Smooth muscle cell (in vitro differentiated cells): ENCODE measurements at regions not wholly inside any gene's neighbourhood (a gene's known extent, or its start where the extent isn't known, plus 50 kb on each side); places are given as distances from the start of the nearest gene placed in this dataset.

ENCODE experiments used
- DNase-seq: peaks from one replicate; lab custom pipeline; 2025; ENCODE audit not compliant: unreplicated experiment; lab: John Stamatoyannopoulos, UW
- H2AFZ ChIP-seq: fragments of 200-600 bp; sonication (generic); 2 replicates; pipeline ENCODE4 v1.6.0; 2016; ENCODE audit warnings: antibody characterized with exemption, low read depth, mild to moderate bottlenecking
- H3F3A ChIP-seq: fragments of 200-600 bp; sonication (generic); 2 replicates; pipeline ENCODE4 v1.6.0; 2017; ENCODE audit warnings: antibody characterized with exemption, low read depth
- H3K27ac ChIP-seq: fragments of 200-600 bp; sonication (generic); 2 replicates; pipeline ENCODE4 v1.5.1; 2016; ENCODE audit warnings: low read depth, mild to moderate bottlenecking
- H3K27me3 ChIP-seq: fragments of 200-600 bp; sonication (generic); 2 replicates; pipeline ENCODE4 v1.6.1; 2016; ENCODE audit warnings: low read depth, mild to moderate bottlenecking
- H3K36me3 ChIP-seq: fragments of 200-600 bp; sonication (generic); 2 replicates; pipeline ENCODE4 v1.5.1; 2016; ENCODE audit warnings: low read depth
- H3K4me1 ChIP-seq: fragments of 200-600 bp; sonication (generic); 2 replicates; pipeline ENCODE4 v1.5.1; 2016; ENCODE audit warnings: low read depth
- H3K4me2 ChIP-seq: fragments of 200-600 bp; sonication (generic); 2 replicates; pipeline ENCODE4 v1.6.0; 2016; ENCODE audit warnings: mild to moderate bottlenecking
- H3K4me3 ChIP-seq: fragments of 200-600 bp; sonication (generic); 2 replicates; pipeline ENCODE4 v1.5.1; 2016; ENCODE audit warnings: mild to moderate bottlenecking
- H3K79me2 ChIP-seq: fragments of 200-600 bp; sonication (generic); 2 replicates; pipeline ENCODE4 v1.6.0; 2016; ENCODE audit warnings: low read depth, mild to moderate bottlenecking
- H3K9ac ChIP-seq: fragments of 200-600 bp; sonication (generic); 2 replicates; pipeline ENCODE4 v1.6.0; 2016; ENCODE audit warnings: low read depth
- H3K9me3 ChIP-seq: fragments of 200-600 bp; sonication (generic); replicated peaks from 2 replicates; pipeline ENCODE4 v1.5.1; 2016; ENCODE audit warnings: low read depth
- H4K20me1 ChIP-seq: fragments of 200-600 bp; sonication (generic); 2 replicates; pipeline ENCODE4 v1.6.0; 2016; ENCODE audit warnings: low read depth
- WGBS: methylation state at CpG from one replicate; pipeline ENCODE4 v1.1.7; 2016; ENCODE audit warnings: low lambda C conversion rate; 5-methylcytosine and 5-hydroxymethylcytosine counted together
- TF ChIP-seq, protein P1 (sequence below): fragments of 200-600 bp; sonication (generic); IDR thresholded peaks from 2 replicates; pipeline ENCODE4 v1.5.1; 2017; ENCODE audit warnings: borderline replicate concordance, mild to moderate bottlenecking, antibody characterized with exemption; ENCODE audit not compliant: insufficient read depth, poor library complexity, severe bottlenecking

GRCh38 chr5:105956456-105957196 lies 1714.1 kb downstream of the EFNA5 start:
- no peaks in the 10 kb centered on the region for H3K79me2 ChIP-seq
- DNase-seq: no peak
- H3K36me3 ChIP-seq: no peaks in the 10 kb centered on the region
- H3K27me3 ChIP-seq: no peaks in the 10 kb centered on the region
- no peaks in the 10 kb centered on the region for H4K20me1 ChIP-seq
- 36% methylated on average over 1 of the region's 1 CpG for WGBS
- H3K4me2 ChIP-seq: peak overlapping the region; percentile 5
- H3K9ac ChIP-seq: no peak overlapping the region
- peak overlapping the region; percentile 31 for H2AFZ ChIP-seq
- no peaks in the 10 kb centered on the region for H3K9me3 ChIP-seq
- H3K4me1 ChIP-seq: no peaks in the 10 kb centered on the region
- TF ChIP-seq, protein P1, sequence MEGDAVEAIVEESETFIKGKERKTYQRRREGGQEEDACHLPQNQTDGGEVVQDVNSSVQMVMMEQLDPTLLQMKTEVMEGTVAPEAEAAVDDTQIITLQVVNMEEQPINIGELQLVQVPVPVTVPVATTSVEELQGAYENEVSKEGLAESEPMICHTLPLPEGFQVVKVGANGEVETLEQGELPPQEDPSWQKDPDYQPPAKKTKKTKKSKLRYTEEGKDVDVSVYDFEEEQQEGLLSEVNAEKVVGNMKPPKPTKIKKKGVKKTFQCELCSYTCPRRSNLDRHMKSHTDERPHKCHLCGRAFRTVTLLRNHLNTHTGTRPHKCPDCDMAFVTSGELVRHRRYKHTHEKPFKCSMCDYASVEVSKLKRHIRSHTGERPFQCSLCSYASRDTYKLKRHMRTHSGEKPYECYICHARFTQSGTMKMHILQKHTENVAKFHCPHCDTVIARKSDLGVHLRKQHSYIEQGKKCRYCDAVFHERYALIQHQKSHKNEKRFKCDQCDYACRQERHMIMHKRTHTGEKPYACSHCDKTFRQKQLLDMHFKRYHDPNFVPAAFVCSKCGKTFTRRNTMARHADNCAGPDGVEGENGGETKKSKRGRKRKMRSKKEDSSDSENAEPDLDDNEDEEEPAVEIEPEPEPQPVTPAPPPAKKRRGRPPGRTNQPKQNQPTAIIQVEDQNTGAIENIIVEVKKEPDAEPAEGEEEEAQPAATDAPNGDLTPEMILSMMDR: no peak
- H3K27ac ChIP-seq: peak overlapping the region; percentile 52
- H3K4me3 ChIP-seq: no peak overlapping the region
- H3F3A ChIP-seq: peaks cover 4% of the 10 kb centered on the region

DNA sequence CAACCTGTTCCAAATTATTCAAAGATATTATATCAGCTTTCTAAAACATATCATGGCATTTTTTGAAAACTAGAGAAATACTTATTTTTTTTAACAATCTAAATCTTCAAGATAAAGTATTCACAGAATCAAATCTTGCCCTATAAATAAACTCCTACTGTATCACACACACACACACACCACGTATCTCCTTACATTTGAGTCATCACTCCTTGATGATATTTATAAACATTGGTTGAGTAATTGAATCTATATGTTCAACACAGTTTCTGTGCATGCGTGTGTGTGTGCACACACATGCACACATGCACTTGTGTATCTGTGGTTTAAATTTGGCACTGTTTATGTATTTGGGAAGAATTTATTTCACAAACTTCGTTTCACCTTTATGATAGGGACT lies 1716.4 kb downstream of the EFNA5 start:
- WGBS: 74% methylated on average over 3 of the region's 3 CpGs
- no peak for DNase-seq
- Histone ChIP-seq H3K36me3 (no peaks in the 10 kb centered on the region), H4K20me1 (no peaks in the 10 kb centered on the region), H3F3A (peaks cover 4% of the 10 kb centered on the region), H3K4me1 (no peaks in the 10 kb centered on the region), H2AFZ (no peak overlapping the region), H3K79me2 (no peaks in the 10 kb centered on the region), H3K4me2 (no peak overlapping the region), H3K9ac (no peak overlapping the region), H3K9me3 (no peaks in the 10 kb centered on the region), H3K27ac (no peak overlapping the region), H3K27me3 (no peaks in the 10 kb centered on the region), H3K4me3 (no peak overlapping the region)
- TF ChIP-seq, protein P1: no peak

GRCh38 chr5:105953616-105954015 lies 1717.1 kb downstream of the EFNA5 start:
- WGBS: 61% methylated on average over 3 of the region's 3 CpGs
- Histone ChIP-seq H3K4me1 (no peaks in the 10 kb centered on the region), H3K79me2 (no peaks in the 10 kb centered on the region), H3K9me3 (no peaks in the 10 kb centered on the region), H3F3A (peaks cover 4% of the 10 kb centered on the region), H3K4me2 (no peak overlapping the region), H3K9ac (no peak overlapping the region), H3K27ac (no peak overlapping the region), H4K20me1 (no peaks in the 10 kb centered on the region), H3K27me3 (no peaks in the 10 kb centered on the region), H2AFZ (no peak overlapping the region), H3K36me3 (no peaks in the 10 kb centered on the region), H3K4me3 (no peak overlapping the region)
- TF ChIP-seq, protein P1: no peak
- no peak for DNase-seq

DNA sequence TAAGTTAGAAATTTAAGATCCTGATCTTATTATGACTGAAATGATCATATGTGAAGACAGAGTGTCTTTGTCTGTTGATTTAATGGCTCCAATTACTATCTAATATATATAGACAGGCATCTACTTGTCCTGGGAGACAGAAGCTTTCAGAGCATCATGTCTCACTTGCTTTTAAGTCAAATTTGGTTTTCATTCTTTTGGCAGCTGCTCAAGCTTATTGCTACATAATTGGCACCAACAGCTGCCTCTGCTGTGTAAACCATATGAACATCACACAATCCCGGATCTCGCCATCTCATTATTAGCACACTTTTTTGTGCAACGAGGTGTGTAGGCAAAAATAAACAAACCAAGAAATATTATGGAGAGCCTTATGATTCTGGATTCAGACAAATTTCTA lies 1717.9 kb downstream of the EFNA5 start:
- H3K27me3 ChIP-seq: no peaks in the 10 kb centered on the region
- H2AFZ ChIP-seq: peak overlapping the region; percentile 55
- no peaks in the 10 kb centered on the region for H3K79me2 ChIP-seq
- WGBS: 80% methylated on average over 3 of the region's 3 CpGs
- no peak for DNase-seq
- no peaks in the 10 kb centered on the region for H3K36me3 ChIP-seq
- H3K9ac ChIP-seq: no peak overlapping the region
- peaks cover 4% of the 10 kb centered on the region for H3F3A ChIP-seq
- H3K9me3 ChIP-seq: no peaks in the 10 kb centered on the region
- no peaks in the 10 kb centered on the region for H4K20me1 ChIP-seq
- TF ChIP-seq, protein P1: no peak
- H3K4me3 ChIP-seq: no peak overlapping the region
- H3K4me1 ChIP-seq: no peaks in the 10 kb centered on the region
- no peak overlapping the region for H3K4me2 ChIP-seq
- no peak overlapping the region for H3K27ac ChIP-seq
